Adrenal gland (tissue), 9 donors: ENCODE measurements at regions not wholly inside any gene's neighbourhood (a gene's known extent, or its start where the extent isn't known, plus 50 kb on each side); places are given as distances from the start of the nearest gene placed in this dataset.

Experiments
- DNase-seq, 7 donors: peaks; one replicate each; pipeline ENCODE4 v3.0.0-alpha.2; 2019 to 2020
- H3K27ac ChIP-seq, 5 donors: fragments of 200-600 bp; sonication (generic) in 4 of 5; 1 replicate in 3 of 5; 2 replicates in 2 of 5; pipeline versions ENCODE4 v1.5.1 to v1.8.0; 2016 to 2020; ENCODE audit warnings: mild to moderate bottlenecking in 1 of 5
- H3K27me3 ChIP-seq: fragments of 200-600 bp; 2 replicates; pipeline ENCODE4 v1.8.0; 2021
- H3K36me3 ChIP-seq, 2 donors: fragments of 200-600 bp; replicated peaks in 1 of 2; 1 replicate in 1 of 2; 2 replicates in 1 of 2; pipeline versions ENCODE4 v1.5.1 to v1.8.0; 2018 to 2022
- H3K4me1 ChIP-seq, 2 donors: fragments of 200-600 bp; replicated peaks in 1 of 2; 1 replicate in 1 of 2; 2 replicates in 1 of 2; pipeline versions ENCODE4 v1.5.1 to v1.8.0; 2018 to 2021
- H3K4me3 ChIP-seq, 4 donors: fragments of 200-600 bp; sonication (generic) in 3 of 4; one replicate each; pipeline ENCODE4 v1.5.1; 2016 to 2018
- H3K9me3 ChIP-seq, 3 donors: fragments of 200-600 bp; sonication (generic) in 1 of 3; replicated peaks in 1 of 3; 1 replicate in 2 of 3; 2 replicates in 1 of 3; pipeline versions ENCODE4 v1.5.1 to v1.8.0; 2016 to 2021
- POLR2A ChIP-seq, 2 donors: fragments of 450-650 bp; IDR thresholded peaks; one replicate each; pipeline ENCODE4 v1.6.1; 2017; ENCODE audit warnings: antibody characterized with exemption in 2 of 2, mild to moderate bottlenecking in 2 of 2, moderate library complexity in 1 of 2
- WGBS, 4 donors: extraction: QIAGEN DNeasy Blood & Tissue Kit in 2 of 4; methylation state at CpG; one replicate each; pipeline versions ENCODE4 v1.1.5 to v1.1.7; 2013 to 2017; 5-methylcytosine and 5-hydroxymethylcytosine counted together
- intact Hi-C, 2 donors: fragments of 100-400 bp; cut with DNase I; formaldehyde crosslinking; loops; one replicate each; pipeline versions ENCODE4 v1.14.1 to v1.15.0; 2022 to 2023
- TF ChIP-seq, protein P1 (sequence below), 6 experiments: fragments of 450-650 bp in 4 of 6; fragments of 200-600 bp in 2 of 6; sonication (generic) in 1 of 6; IDR thresholded peaks; 1 replicate in 5 of 6; 2 replicates in 1 of 6; pipeline versions ENCODE4 v1.5.1 to v1.8.0; 2016 to 2021; ENCODE audit warnings: antibody characterized with exemption in 6 of 6, mild to moderate bottlenecking in 2 of 6, moderate library complexity in 1 of 6
- donor health status: healthy with polysubstance abuse.
- donor health status: Bipolar disorder and iron deficiency.
- donor health status: DM: yes; HTN: yes; CAD: no.
- donor health status: DM: no; HTN: no; CAD: no.
- donor health status: DM: no; HTN: no; CAD: no.

DNA sequence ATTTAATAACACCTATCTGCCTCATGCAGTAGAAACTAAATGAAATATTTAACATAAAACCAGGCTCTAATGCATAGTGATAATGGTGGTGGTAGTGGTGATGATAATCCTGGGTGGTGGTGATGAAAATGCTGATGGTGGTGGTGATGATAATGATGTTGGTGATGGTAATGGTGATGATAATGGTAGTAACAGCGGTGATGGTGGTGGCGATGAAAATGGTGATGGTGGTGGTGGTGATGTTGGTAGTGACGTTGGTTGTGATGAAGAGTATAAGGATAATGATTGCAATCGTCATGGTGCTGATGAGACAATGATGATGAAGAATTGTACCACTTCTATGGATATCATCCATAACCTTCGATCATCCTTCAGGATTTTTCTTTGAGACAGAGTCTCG lies 173.7 kb upstream of the CDH11 start:
- no peak for DNase-seq
- peaks cover 5 to 15% of the 10 kb centered on the region in 2 donors for H3K4me1 ChIP-seq
- 93 to 96% (median 95%) methylated on average over 6 of the region's 6 CpGs for WGBS, 4 donors
- H3K4me3 ChIP-seq = no peak overlapping the region
- H3K9me3 ChIP-seq = no peaks in the 10 kb centered on the region
- no peaks in the 10 kb centered on the region for H3K27me3 ChIP-seq
- intact Hi-C loops = no loop called here
- TF ChIP-seq, protein P1, sequence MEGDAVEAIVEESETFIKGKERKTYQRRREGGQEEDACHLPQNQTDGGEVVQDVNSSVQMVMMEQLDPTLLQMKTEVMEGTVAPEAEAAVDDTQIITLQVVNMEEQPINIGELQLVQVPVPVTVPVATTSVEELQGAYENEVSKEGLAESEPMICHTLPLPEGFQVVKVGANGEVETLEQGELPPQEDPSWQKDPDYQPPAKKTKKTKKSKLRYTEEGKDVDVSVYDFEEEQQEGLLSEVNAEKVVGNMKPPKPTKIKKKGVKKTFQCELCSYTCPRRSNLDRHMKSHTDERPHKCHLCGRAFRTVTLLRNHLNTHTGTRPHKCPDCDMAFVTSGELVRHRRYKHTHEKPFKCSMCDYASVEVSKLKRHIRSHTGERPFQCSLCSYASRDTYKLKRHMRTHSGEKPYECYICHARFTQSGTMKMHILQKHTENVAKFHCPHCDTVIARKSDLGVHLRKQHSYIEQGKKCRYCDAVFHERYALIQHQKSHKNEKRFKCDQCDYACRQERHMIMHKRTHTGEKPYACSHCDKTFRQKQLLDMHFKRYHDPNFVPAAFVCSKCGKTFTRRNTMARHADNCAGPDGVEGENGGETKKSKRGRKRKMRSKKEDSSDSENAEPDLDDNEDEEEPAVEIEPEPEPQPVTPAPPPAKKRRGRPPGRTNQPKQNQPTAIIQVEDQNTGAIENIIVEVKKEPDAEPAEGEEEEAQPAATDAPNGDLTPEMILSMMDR (IDR thresholded peaks at IDR 0.05) = no peak
- TF ChIP-seq POLR2A (IDR thresholded peaks at IDR 0.05) = no peak
- H3K36me3 ChIP-seq = no peaks in the 10 kb centered on the region
- no peak overlapping the region for H3K27ac ChIP-seq

DNA sequence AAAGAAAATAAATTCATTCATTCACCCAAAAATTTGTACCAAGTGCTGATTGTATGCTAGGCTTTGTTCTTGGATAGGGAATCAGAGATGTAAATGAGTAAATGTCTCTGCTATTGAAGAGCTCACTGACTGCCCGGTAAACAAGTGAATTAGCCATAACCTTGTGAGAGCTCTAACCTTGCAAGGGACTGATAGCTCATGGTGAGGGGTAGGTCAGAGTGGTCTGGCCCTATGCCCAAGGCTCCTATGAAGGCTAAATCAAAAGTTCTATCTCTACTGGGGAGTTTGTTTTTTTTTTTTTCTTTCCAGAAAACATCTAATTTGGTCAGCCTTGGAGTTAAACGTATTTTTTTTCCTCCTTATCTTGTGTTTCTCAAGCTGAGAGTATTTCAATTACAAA lies 172.8 kb upstream of the CDH11 start:
- H3K4me1 ChIP-seq = peaks cover 5 to 15% of the 10 kb centered on the region in 2 donors
- H3K9me3 ChIP-seq = no peaks in the 10 kb centered on the region
- H3K27ac ChIP-seq = no peak overlapping the region
- 30 to 44% (median 34%) methylated on average over 2 of the region's 2 CpGs for WGBS, 4 donors
- no peaks in the 10 kb centered on the region for H3K36me3 ChIP-seq
- TF ChIP-seq POLR2A (IDR thresholded peaks at IDR 0.05) = no peak
- TF ChIP-seq, protein P1 (IDR thresholded peaks at IDR 0.05) = no peak
- H3K27me3 ChIP-seq = no peaks in the 10 kb centered on the region
- no peak overlapping the region for H3K4me3 ChIP-seq
- peak; percentile 24 to 66 (median 55) for DNase-seq
- intact Hi-C loops = no loop called here

- Histone ChIP-seq H3K27me3 (no peaks in the 10 kb centered on the region), H3K27ac (no peak overlapping the region), H3K4me1 (peaks cover 5 to 19% of the 10 kb centered on the region in 2 donors), H3K9me3 (no peaks in the 10 kb centered on the region), H3K4me3 (no peak overlapping the region), H3K36me3 (no peaks in the 10 kb centered on the region)
- WGBS, 4 donors = 29 to 55% (median 37%) methylated on average over 3 of the region's 3 CpGs
- intact Hi-C loops = no loop called here
- TF ChIP-seq, protein P1 (IDR thresholded peaks at IDR 0.05) = no peak
- no peak for TF ChIP-seq POLR2A (IDR thresholded peaks at IDR 0.05)
- DNase-seq = peak in 1 of 7 donors; percentile 18
Observed at GRCh38 chr16:65294165-65294564, 172.3 kb upstream of the CDH11 start.

- Histone ChIP-seq H3K27ac (peak overlapping the region in 1 of 5 donors; percentile 57), H3K36me3 (no peaks in the 10 kb centered on the region), H3K27me3 (no peaks in the 10 kb centered on the region), H3K4me3 (no peak overlapping the region), H3K9me3 (no peaks in the 10 kb centered on the region), H3K4me1 (peaks cover 8 to 21% of the 10 kb centered on the region in 2 donors)
- WGBS, 4 donors = 39 to 47% (median 41%) methylated on average over 4 of the region's 4 CpGs
- TF ChIP-seq, protein P1 (IDR thresholded peaks at IDR 0.05) = no peak
- TF ChIP-seq POLR2A (IDR thresholded peaks at IDR 0.05) = no peak
- intact Hi-C loops = no loop called here
- DNase-seq = peak; percentile 78 to 91 (median 82)
Observed at GRCh38 chr16:65289022-65289421, 167.2 kb upstream of the CDH11 start.
